Neuronal stem cell (in vitro differentiated cells): ENCODE measurements at regions not wholly inside any gene's neighbourhood (a gene's known extent, or its start where the extent isn't known, plus 50 kb on each side); places are given as distances from the start of the nearest gene placed in this dataset.
A peak's percentile ranks its signal among the peaks of the same experiment; 100 is the strongest.

Source experiments
- DNase-seq: peaks from one replicate; pipeline ENCODE4 v3.0.0-alpha.2; 2013; ENCODE audit warnings: low spot score
- H2AFZ ChIP-seq: one replicate; pipeline ENCODE4 v1.6.1; 2013; ENCODE audit warnings: mild to moderate bottlenecking, low read length, inconsistent platforms
- H2AK5ac ChIP-seq: 2 replicates; pipeline ENCODE4 v1.6.1; 2013; ENCODE audit warnings: low read depth, mild to moderate bottlenecking, inconsistent platforms, low read length, moderate library complexity, mixed read lengths
- H2BK120ac ChIP-seq: 2 replicates; pipeline ENCODE4 v1.6.1; 2013; ENCODE audit warnings: low read depth, mild to moderate bottlenecking, inconsistent platforms, low read length, moderate library complexity, mixed read lengths
- H2BK12ac ChIP-seq: one replicate; pipeline ENCODE4 v1.6.1; 2013; ENCODE audit warnings: low read length, inconsistent platforms
- H2BK15ac ChIP-seq: 2 replicates; pipeline ENCODE4 v1.6.1; 2013; ENCODE audit warnings: mild to moderate bottlenecking, low read length, inconsistent platforms, mixed read lengths
- H2BK5ac ChIP-seq: one replicate; pipeline ENCODE4 v1.6.1; 2013; ENCODE audit warnings: inconsistent platforms, mild to moderate bottlenecking, low read length, moderate library complexity
- H3K14ac ChIP-seq: one replicate; pipeline ENCODE4 v1.6.1; 2013; ENCODE audit warnings: low read length, inconsistent platforms
- H3K18ac ChIP-seq: 2 replicates; pipeline ENCODE4 v1.6.1; 2013; ENCODE audit warnings: low read length, inconsistent platforms
- H3K23ac ChIP-seq: 2 replicates; pipeline ENCODE4 v1.6.1; 2013; ENCODE audit warnings: low read depth, mild to moderate bottlenecking, mixed read lengths, low read length, inconsistent platforms; ENCODE audit not compliant: poor library complexity
- H3K27ac ChIP-seq: replicated peaks from 3 replicates; pipeline ENCODE4 v1.5.1; 2013; ENCODE audit warnings: low read length, inconsistent platforms
- H3K27me3 ChIP-seq, 3 experiments: 2 replicates each; pipeline ENCODE4 v1.6.1; 2013; ENCODE audit warnings: low read length in 3 of 3, mild to moderate bottlenecking in 2 of 3, inconsistent platforms in 1 of 3, low read depth in 1 of 3, mixed read lengths in 1 of 3, moderate library complexity in 1 of 3; ENCODE audit not compliant: control insufficient read depth in 3 of 3, insufficient read depth in 3 of 3
- H3K36me3 ChIP-seq, 2 donors: replicated peaks in 1 of 2; 2 replicates each; pipeline ENCODE4 v1.6.1; 2013; ENCODE audit warnings: low read length in 2 of 2; ENCODE audit not compliant: control insufficient read depth in 2 of 2, insufficient read depth in 2 of 2
- H3K4ac ChIP-seq: 2 replicates; pipeline ENCODE4 v1.6.1; 2013; ENCODE audit warnings: inconsistent platforms, mild to moderate bottlenecking, low read length, moderate library complexity
- H3K4me1 ChIP-seq, 2 donors: 1 replicate in 1 of 2; 2 replicates in 1 of 2; pipeline ENCODE4 v1.6.1; 2013; ENCODE audit warnings: low read length in 2 of 2, low read depth in 1 of 2; ENCODE audit not compliant: control insufficient read depth in 2 of 2, insufficient read depth in 1 of 2
- H3K4me2 ChIP-seq: one replicate; pipeline ENCODE4 v1.6.1; 2013; ENCODE audit warnings: mild to moderate bottlenecking, low read length, inconsistent platforms; ENCODE audit not compliant: insufficient read depth, poor library complexity, severe bottlenecking
- H3K4me3 ChIP-seq, 2 donors: 2 replicates each; pipeline ENCODE4 v1.5.1; 2013; ENCODE audit warnings: low read length in 2 of 2, mild to moderate bottlenecking in 2 of 2, inconsistent platforms in 1 of 2, moderate library complexity in 1 of 2
- H3K79me1 ChIP-seq: one replicate; pipeline ENCODE4 v1.6.1; 2013; ENCODE audit warnings: low read depth, mild to moderate bottlenecking, inconsistent platforms, low read length, moderate library complexity
- H3K9ac ChIP-seq: one replicate; pipeline ENCODE4 v1.6.1; 2013; ENCODE audit warnings: mild to moderate bottlenecking, low read depth, low read length, inconsistent platforms; ENCODE audit not compliant: poor library complexity
- H3K9me3 ChIP-seq, 2 donors: replicated peaks in 1 of 2; 2 replicates each; pipeline versions ENCODE3 to v1.6.1; 2013; ENCODE audit warnings: low read length in 2 of 2, mild to moderate bottlenecking in 2 of 2, inconsistent platforms in 1 of 2, low read depth in 1 of 2, mixed read lengths in 1 of 2, moderate library complexity in 1 of 2; ENCODE audit not compliant: control insufficient read depth in 2 of 2, insufficient read depth in 1 of 2
- H4K8ac ChIP-seq: one replicate; pipeline ENCODE4 v1.6.1; 2013; ENCODE audit warnings: low read depth, mild to moderate bottlenecking, inconsistent platforms, low read length, moderate library complexity
- H4K91ac ChIP-seq: one replicate; pipeline ENCODE4 v1.6.1; 2013; ENCODE audit warnings: low read length, low read depth, mild to moderate bottlenecking, inconsistent platforms; ENCODE audit not compliant: poor library complexity
- WGBS, 2 donors: extraction: QIAGEN DNeasy Blood & Tissue Kit; methylation state at CpG; one replicate each; pipeline ENCODE4 v1.1.7; 2013; ENCODE audit warnings: missing lambda C conversion rate in 2 of 2, mixed read lengths in 1 of 2; ENCODE audit not compliant: insufficient read length in 2 of 2, insufficient replicate concordance in 1 of 2; ENCODE audit errors: extremely low coverage in 2 of 2; 5-methylcytosine and 5-hydroxymethylcytosine counted together

- Histone ChIP-seq H2AK5ac (no peak overlapping the region), H2BK120ac (peak overlapping the region; percentile 24), H3K14ac (no peak overlapping the region), H2AFZ (no peak overlapping the region), H3K9ac (no peak overlapping the region), H3K9me3 (no peaks in the 10 kb centered on the region), H3K4me2 (no peak overlapping the region), H3K4ac (no peak overlapping the region), H3K79me1 (no peaks in the 10 kb centered on the region), H3K4me3 (no peak overlapping the region), H3K36me3 (no peaks in the 10 kb centered on the region), H4K91ac (no peak overlapping the region), H2BK5ac (no peak overlapping the region), H2BK12ac (no peak overlapping the region), H3K27me3 (no peaks in the 10 kb centered on the region), H3K4me1 (peaks cover 15 to 21% of the 10 kb centered on the region in 2 donors), H3K18ac (no peak overlapping the region), H2BK15ac (peak overlapping the region; percentile 65), H3K27ac (no peak overlapping the region), H3K23ac (no peak overlapping the region), H4K8ac (no peak overlapping the region)
- no CpG with 5 or more reads among the region's 4 CpGs for WGBS, 2 donors
- DNase-seq, result no peak
Measured at GRCh38 chr7:131630427-131630826, 74.0 kb upstream of the PODXL start.

DNA sequence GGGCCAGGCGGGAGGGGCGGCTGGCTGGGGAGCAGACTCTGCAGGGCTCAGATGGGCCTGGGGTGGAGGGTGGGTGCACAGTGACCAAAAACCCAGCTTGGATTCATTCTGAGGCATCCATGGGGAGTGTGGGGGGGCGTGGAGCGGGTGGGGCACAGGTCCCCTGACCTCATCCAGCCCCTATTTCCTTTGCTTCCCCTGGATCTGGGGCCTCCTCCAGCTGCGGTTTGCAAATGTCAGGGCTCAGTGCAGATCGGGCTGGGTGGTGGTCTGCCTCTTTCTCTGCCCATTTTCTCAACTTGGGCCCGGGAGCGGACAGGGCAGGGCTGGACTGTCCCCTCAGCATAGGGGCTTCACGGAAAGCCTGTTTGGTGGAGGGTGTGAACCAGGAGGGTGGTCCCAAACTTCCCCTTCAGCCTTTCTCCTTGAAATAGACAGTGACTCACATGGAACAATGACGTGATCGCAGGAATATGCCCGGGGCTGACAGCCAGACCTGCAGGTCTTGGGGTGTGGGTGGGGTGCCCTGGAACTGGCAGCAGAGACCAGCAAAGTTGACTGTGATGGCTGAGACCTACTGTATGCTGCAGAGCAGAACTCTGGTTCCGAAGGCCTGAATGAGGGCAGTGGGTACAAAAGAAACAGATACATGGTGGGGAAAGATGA, 72.9 kb upstream of the PODXL start:
- H3K18ac ChIP-seq, result peak overlapping the region; percentile 88
- DNase-seq, result no peak
- no peak overlapping the region for H3K27ac ChIP-seq
- H3K4ac ChIP-seq, result no peak overlapping the region
- H3K36me3 ChIP-seq, result no peaks in the 10 kb centered on the region
- H2AFZ ChIP-seq, result no peak overlapping the region
- no peaks in the 10 kb centered on the region for H3K79me1 ChIP-seq
- no peak overlapping the region for H4K8ac ChIP-seq
- peak overlapping the region; percentile 10 for H2BK120ac ChIP-seq
- no peak overlapping the region for H3K4me3 ChIP-seq
- no peak overlapping the region for H4K91ac ChIP-seq
- no peak overlapping the region for H3K9ac ChIP-seq
- H3K23ac ChIP-seq, result peak overlapping the region; percentile 61
- H3K27me3 ChIP-seq, result no peaks in the 10 kb centered on the region
- no peak overlapping the region for H3K14ac ChIP-seq
- no peak overlapping the region for H3K4me2 ChIP-seq
- peak overlapping the region; percentile 60 for H2AK5ac ChIP-seq
- H2BK12ac ChIP-seq, result peak overlapping the region; percentile 92
- no CpG with 5 or more reads among the region's 13 CpGs for WGBS, 2 donors
- H2BK5ac ChIP-seq, result no peak overlapping the region
- peaks cover 16 to 22% of the 10 kb centered on the region in 2 donors for H3K4me1 ChIP-seq
- H2BK15ac ChIP-seq, result peak overlapping the region; percentile 65
- no peaks in the 10 kb centered on the region for H3K9me3 ChIP-seq

DNA sequence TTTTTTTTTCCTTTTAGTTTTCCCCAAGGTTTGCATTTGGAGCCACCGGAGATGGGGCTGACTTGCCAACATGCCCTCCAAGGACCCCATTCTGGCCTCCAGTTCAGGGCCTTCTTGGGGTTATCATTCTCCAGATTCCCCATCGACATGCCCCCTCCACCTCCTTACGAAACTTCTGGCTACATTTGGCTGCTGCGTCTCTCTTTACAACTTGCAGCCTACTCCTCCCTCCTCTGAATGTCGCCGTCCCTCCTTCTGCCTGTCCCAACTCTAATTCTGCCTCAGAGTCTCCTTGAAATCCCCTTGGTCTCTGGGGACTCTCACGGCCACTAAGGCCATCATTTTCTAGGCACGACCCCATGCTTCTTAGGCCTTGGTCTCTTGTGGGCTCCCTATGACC, 72.2 kb upstream of the PODXL start:
- no peak for DNase-seq
- H3K9me3 ChIP-seq, result no peaks in the 10 kb centered on the region
- H3K18ac ChIP-seq, result no peak overlapping the region
- H3K79me1 ChIP-seq, result no peaks in the 10 kb centered on the region
- WGBS, 2 donors, result no CpG with 5 or more reads among the region's 8 CpGs
- H2BK15ac ChIP-seq, result no peak overlapping the region
- H3K4ac ChIP-seq, result no peak overlapping the region
- no peak overlapping the region for H4K8ac ChIP-seq
- H2BK120ac ChIP-seq, result peak overlapping the region; percentile 10
- no peak overlapping the region for H4K91ac ChIP-seq
- H2BK5ac ChIP-seq, result no peak overlapping the region
- no peak overlapping the region for H3K27ac ChIP-seq
- H3K14ac ChIP-seq, result no peak overlapping the region
- H2AFZ ChIP-seq, result peak overlapping the region; percentile 37
- no peak overlapping the region for H3K23ac ChIP-seq
- H3K9ac ChIP-seq, result no peak overlapping the region
- H3K27me3 ChIP-seq, result no peaks in the 10 kb centered on the region
- no peak overlapping the region for H3K4me2 ChIP-seq
- peak overlapping the region; percentile 60 for H2AK5ac ChIP-seq
- no peak overlapping the region for H3K4me3 ChIP-seq
- peaks cover 16 to 22% of the 10 kb centered on the region in 2 donors for H3K4me1 ChIP-seq
- no peak overlapping the region for H2BK12ac ChIP-seq
- no peaks in the 10 kb centered on the region for H3K36me3 ChIP-seq

- Histone ChIP-seq H3K9ac (no peak overlapping the region), H2BK15ac (no peak overlapping the region), H3K36me3 (no peaks in the 10 kb centered on the region), H2AFZ (no peak overlapping the region), H3K4me1 (peaks cover 16 to 22% of the 10 kb centered on the region in 2 donors), H3K27ac (no peak overlapping the region), H4K91ac (no peak overlapping the region), H3K18ac (peak overlapping the region; percentile 50), H2BK5ac (no peak overlapping the region), H3K27me3 (no peaks in the 10 kb centered on the region), H2BK12ac (no peak overlapping the region), H3K4ac (no peak overlapping the region), H2BK120ac (no peak overlapping the region), H3K4me3 (no peak overlapping the region), H3K4me2 (no peak overlapping the region), H2AK5ac (no peak overlapping the region), H4K8ac (no peak overlapping the region), H3K14ac (no peak overlapping the region), H3K9me3 (no peaks in the 10 kb centered on the region), H3K23ac (no peak overlapping the region), H3K79me1 (no peaks in the 10 kb centered on the region)
- no CpG with 5 or more reads among the region's 6 CpGs for WGBS, 2 donors
- no peak for DNase-seq
Measured at GRCh38 chr7:131627735-131628190, 71.3 kb upstream of the PODXL start.
